Endodermal cell (in vitro differentiated cells): ENCODE measurements at regions not wholly inside any gene's neighbourhood (a gene's known extent, or its start where the extent isn't known, plus 50 kb on each side); places are given as distances from the start of the nearest gene placed in this dataset.
A peak's percentile ranks its signal among the peaks of the same experiment; 100 is the strongest.

Source experiments
- DNase-seq: peaks from one replicate; pipeline ENCODE4 v3.0.0-alpha.2; 2017
- H3K27ac ChIP-seq: 2 replicates; pipeline ENCODE4 v1.5.1; 2013; ENCODE audit warnings: mild to moderate bottlenecking, low read depth, low read length, moderate library complexity
- H3K27me3 ChIP-seq: 2 replicates; pipeline ENCODE4 v1.6.1; 2013; ENCODE audit warnings: mild to moderate bottlenecking, low read length, moderate library complexity; ENCODE audit not compliant: insufficient read depth, control insufficient read depth, poor library complexity, severe bottlenecking
- H3K36me3 ChIP-seq: 2 replicates; pipeline ENCODE4 v1.7.0; 2013; ENCODE audit warnings: mild to moderate bottlenecking, low read length, moderate library complexity; ENCODE audit not compliant: control insufficient read depth, insufficient read depth
- H3K4me1 ChIP-seq: one replicate; pipeline ENCODE4 v1.7.0; 2013; ENCODE audit warnings: low read length; ENCODE audit not compliant: control insufficient read depth, insufficient read depth
- H3K4me3 ChIP-seq: 2 replicates; pipeline ENCODE4 v1.5.1; 2013; ENCODE audit warnings: mild to moderate bottlenecking, low read length, moderate library complexity
- H3K9ac ChIP-seq: 2 replicates; pipeline ENCODE4 v1.6.1; 2013; ENCODE audit warnings: mild to moderate bottlenecking, low read length, moderate library complexity; ENCODE audit not compliant: poor library complexity, severe bottlenecking; ENCODE audit errors: extremely low read depth
- H3K9me3 ChIP-seq: 2 replicates; pipeline ENCODE4 v1.6.1; 2013; ENCODE audit warnings: mild to moderate bottlenecking, low read length, moderate library complexity; ENCODE audit not compliant: control insufficient read depth
- H3K27ac Mint-ChIP-seq: 2 replicates; pipeline ENCODE4 v1.8.0; 2020; ENCODE audit warnings: mixed read lengths
- H3K27me3 Mint-ChIP-seq: 2 replicates; pipeline ENCODE4 v1.8.0; 2021; ENCODE audit warnings: mild to moderate bottlenecking, mixed read lengths; ENCODE audit not compliant: insufficient read depth
- H3K36me3 Mint-ChIP-seq: 2 replicates; pipeline ENCODE4 v1.8.0; 2020; ENCODE audit warnings: low read depth, mixed read lengths
- H3K4me1 Mint-ChIP-seq: 2 replicates; pipeline ENCODE4 v1.8.0; 2020; ENCODE audit warnings: mixed read lengths
- H3K4me3 Mint-ChIP-seq: 2 replicates; pipeline ENCODE4 v1.8.0; 2020; ENCODE audit warnings: mild to moderate bottlenecking, moderate library complexity, mixed read lengths
- H3K9me3 Mint-ChIP-seq: 2 replicates; pipeline ENCODE4 v1.8.0; 2020; ENCODE audit warnings: mild to moderate bottlenecking, mixed read lengths
- WGBS, 2 experiments: methylation state at CpG; one replicate each; pipeline versions ENCODE4 v1.1.5 to v1.1.7; 2013; ENCODE audit warnings: missing lambda C conversion rate in 2 of 2, mixed read lengths in 1 of 2; ENCODE audit not compliant: insufficient coverage in 1 of 2, insufficient read length in 1 of 2; 5-methylcytosine and 5-hydroxymethylcytosine counted together
- TF ChIP-seq, protein P1 (sequence below): fragments of 200-600 bp; sonication (generic); conservative IDR thresholded peaks from 2 replicates; pipeline ENCODE4 v1.5.0; 2021; ENCODE audit warnings: antibody characterized with exemption, mild to moderate bottlenecking

DNA sequence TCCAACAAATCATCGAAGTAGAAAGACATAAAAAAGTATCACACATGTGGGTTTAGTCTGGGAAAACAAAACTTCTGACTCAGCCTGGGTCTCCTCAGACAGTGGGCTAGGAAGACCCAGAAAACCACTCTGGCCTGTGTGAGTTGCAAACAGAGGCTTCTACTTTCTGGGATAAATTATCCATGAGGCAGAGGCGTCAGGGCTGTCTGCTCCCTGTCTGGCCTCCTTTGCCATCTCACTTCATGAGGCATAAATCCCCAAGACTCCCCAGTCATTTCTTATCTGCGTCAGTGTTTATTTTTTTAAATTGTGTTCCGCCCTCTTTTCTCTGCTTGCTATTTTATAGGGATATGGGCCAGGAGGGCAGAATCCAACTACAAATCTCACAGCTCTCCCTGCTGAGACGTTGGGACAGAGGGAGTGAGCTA is 80.6 kb upstream of the TRABD2B start:
- Mint-ChIP-seq H3K27ac (no peak overlapping the region), H3K27me3 (peaks cover 3% of the 10 kb centered on the region), H3K9me3 (peaks cover 2% of the 10 kb centered on the region), H3K36me3 (no peaks in the 10 kb centered on the region), H3K4me1 (peaks cover 33% of the 10 kb centered on the region), H3K4me3 (no peak overlapping the region)
- Histone ChIP-seq H3K9me3 (peaks cover 11% of the 10 kb centered on the region), H3K9ac (no peak overlapping the region), H3K4me1 (peaks cover 8% of the 10 kb centered on the region), H3K27ac (no peak overlapping the region), H3K36me3 (no peaks in the 10 kb centered on the region), H3K27me3 (no peaks in the 10 kb centered on the region), H3K4me3 (no peak overlapping the region)
- WGBS, 2 experiments = 89 to 94% methylated on average over 2 to 5 of the region's 5 CpGs
- peak; percentile 22 for DNase-seq
- TF ChIP-seq, protein P1, sequence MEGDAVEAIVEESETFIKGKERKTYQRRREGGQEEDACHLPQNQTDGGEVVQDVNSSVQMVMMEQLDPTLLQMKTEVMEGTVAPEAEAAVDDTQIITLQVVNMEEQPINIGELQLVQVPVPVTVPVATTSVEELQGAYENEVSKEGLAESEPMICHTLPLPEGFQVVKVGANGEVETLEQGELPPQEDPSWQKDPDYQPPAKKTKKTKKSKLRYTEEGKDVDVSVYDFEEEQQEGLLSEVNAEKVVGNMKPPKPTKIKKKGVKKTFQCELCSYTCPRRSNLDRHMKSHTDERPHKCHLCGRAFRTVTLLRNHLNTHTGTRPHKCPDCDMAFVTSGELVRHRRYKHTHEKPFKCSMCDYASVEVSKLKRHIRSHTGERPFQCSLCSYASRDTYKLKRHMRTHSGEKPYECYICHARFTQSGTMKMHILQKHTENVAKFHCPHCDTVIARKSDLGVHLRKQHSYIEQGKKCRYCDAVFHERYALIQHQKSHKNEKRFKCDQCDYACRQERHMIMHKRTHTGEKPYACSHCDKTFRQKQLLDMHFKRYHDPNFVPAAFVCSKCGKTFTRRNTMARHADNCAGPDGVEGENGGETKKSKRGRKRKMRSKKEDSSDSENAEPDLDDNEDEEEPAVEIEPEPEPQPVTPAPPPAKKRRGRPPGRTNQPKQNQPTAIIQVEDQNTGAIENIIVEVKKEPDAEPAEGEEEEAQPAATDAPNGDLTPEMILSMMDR = no peak

GRCh38 chr1:48076017-48076416 is 78.8 kb upstream of the TRABD2B start:
- Mint-ChIP-seq H3K27me3 (no peaks in the 10 kb centered on the region), H3K9me3 (peaks cover 5% of the 10 kb centered on the region), H3K36me3 (no peaks in the 10 kb centered on the region), H3K4me3 (no peak overlapping the region), H3K4me1 (peaks cover 40% of the 10 kb centered on the region), H3K27ac (no peak overlapping the region)
- H3K4me3 ChIP-seq = no peak overlapping the region
- TF ChIP-seq, protein P1 = no peak
- peaks cover 11% of the 10 kb centered on the region for H3K9me3 ChIP-seq
- no peak overlapping the region for H3K27ac ChIP-seq
- H3K4me1 ChIP-seq = peaks cover 8% of the 10 kb centered on the region
- H3K9ac ChIP-seq = no peak overlapping the region
- DNase-seq = peak; percentile 12
- no peaks in the 10 kb centered on the region for H3K27me3 ChIP-seq
- H3K36me3 ChIP-seq = no peaks in the 10 kb centered on the region

- no peaks in the 10 kb centered on the region for H3K36me3 ChIP-seq
- Mint-ChIP-seq H3K27ac (peak overlapping the region; percentile 71), H3K4me1 (peaks cover 45% of the 10 kb centered on the region), H3K36me3 (no peaks in the 10 kb centered on the region), H3K9me3 (peaks cover 5% of the 10 kb centered on the region), H3K4me3 (peak overlapping the region; percentile 8), H3K27me3 (no peaks in the 10 kb centered on the region)
- TF ChIP-seq, protein P1 = no peak
- H3K9ac ChIP-seq = no peak overlapping the region
- no peak overlapping the region for H3K4me3 ChIP-seq
- DNase-seq = peak; percentile 55
- H3K9me3 ChIP-seq = peaks cover 11% of the 10 kb centered on the region
- H3K27me3 ChIP-seq = no peaks in the 10 kb centered on the region
- H3K27ac ChIP-seq = no peak overlapping the region
- WGBS, 2 experiments = 61% methylated on average over 7 of the region's 12 CpGs; no CpG with 5 or more reads in 1 of the 2 experiments
- peaks cover 13% of the 10 kb centered on the region for H3K4me1 ChIP-seq
Observed at GRCh38 chr1:48073798-48074530, 76.8 kb upstream of the TRABD2B start.
